GM18519 (cell line): ENCODE measurements at regions not wholly inside any gene's neighbourhood (a gene's known extent, or its start where the extent isn't known, plus 50 kb on each side); places are given as distances from the start of the nearest gene placed in this dataset.

Source experiments
- ATAC-seq: cut with Tn5 transposase; IDR thresholded peaks from one replicate; pipeline ENCODE4 v1.9.1; 2021; ENCODE audit warnings: mild to moderate bottlenecking, moderate library complexity; ENCODE audit not compliant: unreplicated experiment, low FRiP score

GRCh38 chr14:101446387-101446969 is 114.8 kb upstream of the DIO3 start:
- no peak for ATAC-seq

- ATAC-seq, result no peak
Observed at GRCh38 chr14:101449114-101449513, 112.2 kb upstream of the DIO3 start.

- ATAC-seq, result no peak
Observed at GRCh38 chr14:101451166-101451565, 110.1 kb upstream of the DIO3 start.

GRCh38 chr14:101453225-101453624 is 108.1 kb upstream of the DIO3 start:
- no peak for ATAC-seq

- no peak for ATAC-seq
Observed at GRCh38 chr14:101454229-101454628, 107.1 kb upstream of the DIO3 start.

GRCh38 chr14:101456246-101457175 is 104.8 kb upstream of the DIO3 start:
- ATAC-seq, result no peak

GRCh38 chr14:101457301-101457935 is 103.9 kb upstream of the DIO3 start:
- ATAC-seq, result no peak

GRCh38 chr14:101457936-101458740 is 103.2 kb upstream of the DIO3 start:
- ATAC-seq, result no peak

GRCh38 chr14:101458741-101459550 is 102.3 kb upstream of the DIO3 start:
- no peak for ATAC-seq

- no peak for ATAC-seq
Observed at GRCh38 chr14:101459551-101459900, 101.8 kb upstream of the DIO3 start.

GRCh38 chr14:101460521-101460920 is 100.8 kb upstream of the DIO3 start:
- no peak for ATAC-seq

- ATAC-seq, result no peak
Observed at GRCh38 chr14:101460986-101461750, 100.1 kb upstream of the DIO3 start.

- ATAC-seq, result no peak
Observed at GRCh38 chr14:101461891-101462290, 99.4 kb upstream of the DIO3 start.

GRCh38 chr14:101462726-101463565 is 98.3 kb upstream of the DIO3 start:
- ATAC-seq, result no peak

- no peak for ATAC-seq
Observed at GRCh38 chr14:101463566-101464171, 97.6 kb upstream of the DIO3 start.

- no peak for ATAC-seq
Observed at GRCh38 chr14:101464310-101464983, 96.8 kb upstream of the DIO3 start.
